ENCODE measurements at regions not wholly inside any gene's neighbourhood (a gene's known extent, or its start where the extent isn't known, plus 50 kb on each side); places are given as distances from the start of the nearest gene placed in this dataset.

- no peak for TF ChIP-seq CTCF (IDR thresholded peaks at IDR 0.05; ENCODE audit: borderline replicate concordance)
Measured at GRCh38 chr17:54426296-54426886, 474.3 kb upstream of the TOM1L1 start.

DNA sequence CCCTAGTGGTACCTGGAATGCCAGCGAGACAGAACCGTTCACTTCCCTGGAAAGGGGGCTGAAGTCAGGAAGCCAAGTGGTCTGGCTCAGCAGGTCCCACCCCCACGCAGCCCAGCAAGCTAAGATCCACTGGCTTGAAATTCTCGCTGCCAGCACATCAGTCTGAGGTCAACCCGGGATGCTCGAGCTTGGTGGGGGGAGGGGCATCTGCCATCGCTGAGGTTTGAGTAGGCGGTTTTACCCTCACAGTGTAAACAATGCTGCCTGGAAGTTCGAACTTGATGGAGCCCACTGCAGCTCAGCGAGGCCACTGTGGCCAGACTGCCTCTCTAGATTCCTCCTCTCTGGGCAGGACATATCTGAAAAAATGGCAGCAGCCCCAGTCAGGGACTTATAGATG lies 464.7 kb upstream of the TOM1L1 start:
- no peak overlapping the region for H3K4me3 ChIP-seq
- no peaks in the 10 kb centered on the region for H3K4me1 ChIP-seq
- intact Hi-C loops (cut with micrococcal nuclease) = no loop called here
- H3K9me3 ChIP-seq (replicated peaks) = peaks cover 7% of the 10 kb centered on the region
- H3K36me3 ChIP-seq = no peaks in the 10 kb centered on the region
- TF ChIP-seq CTCF (IDR thresholded peaks at IDR 0.05; ENCODE audit: borderline replicate concordance) = no peak
- peaks cover 4% of the 10 kb centered on the region for H3K27me3 ChIP-seq (ENCODE audit: low read depth)
- no peak overlapping the region for H3K27ac ChIP-seq (replicated peaks)
- DNase-seq = no peak

More at GRCh38 chr17:54426296-54426886, 474.3 kb upstream of the TOM1L1 start:
- DNase-seq = no peak
- Histone ChIP-seq H3K4me3 (no peak overlapping the region), H3K36me3 (no peaks in the 10 kb centered on the region), H3K9me3 (replicated peaks) (peaks cover 18% of the 10 kb centered on the region), H3K27me3 (ENCODE audit: low read depth) (no peaks in the 10 kb centered on the region), H3K4me1 (no peaks in the 10 kb centered on the region), H3K27ac (replicated peaks) (no peak overlapping the region)
- intact Hi-C loops (cut with micrococcal nuclease) = no loop called here

DNA sequence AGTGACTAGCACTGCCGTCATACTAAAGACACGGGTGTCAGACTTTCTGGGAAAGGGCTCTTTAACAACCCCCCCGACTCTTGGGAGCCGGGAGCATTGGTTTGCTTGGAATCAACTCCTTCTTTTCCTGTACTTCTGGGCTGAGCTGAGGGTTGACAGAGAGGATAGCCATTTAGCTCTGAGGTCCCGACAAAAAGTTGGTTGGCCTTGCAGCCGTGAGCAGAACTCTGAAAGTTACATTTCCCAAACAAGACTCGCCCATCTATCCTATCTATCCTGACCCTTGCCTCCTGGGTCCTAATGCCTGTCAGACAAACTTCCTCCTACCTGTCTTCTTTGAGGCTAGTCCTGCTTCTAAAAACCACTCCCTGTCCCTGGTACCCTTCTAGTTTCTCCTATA lies 460.8 kb upstream of the TOM1L1 start:
- no peak for TF ChIP-seq CTCF (IDR thresholded peaks at IDR 0.05; ENCODE audit: borderline replicate concordance)
- DNase-seq = no peak
- intact Hi-C loops (cut with micrococcal nuclease) = no loop called here

DNA sequence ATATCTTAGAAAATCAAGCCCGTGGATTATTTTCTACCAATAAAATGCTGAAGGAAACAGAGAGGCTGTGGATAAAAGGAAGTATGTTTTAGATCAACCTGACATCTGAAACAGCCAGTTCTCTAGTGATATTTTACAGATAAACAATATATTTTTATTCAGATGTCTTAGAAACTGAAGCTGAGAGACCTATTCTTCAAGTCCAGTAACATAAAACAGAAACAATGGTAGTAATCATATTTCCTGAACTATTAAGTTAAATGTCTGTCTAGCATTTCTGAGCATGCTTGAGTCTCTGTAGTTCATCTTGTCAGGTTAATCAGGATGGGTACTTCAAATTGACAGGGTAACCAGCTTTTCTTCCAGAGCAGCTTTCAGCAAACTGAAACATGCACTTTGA lies 449.6 kb upstream of the TOM1L1 start:
- no peak for TF ChIP-seq CTCF (IDR thresholded peaks at IDR 0.05; ENCODE audit: borderline replicate concordance)
- intact Hi-C loops (cut with micrococcal nuclease) = no loop called here

More for the DNA sequence above, 460.8 kb upstream of the TOM1L1 start:
- Histone ChIP-seq H3K36me3 (no peaks in the 10 kb centered on the region), H3K9me3 (replicated peaks) (peaks cover 7% of the 10 kb centered on the region), H3K4me3 (no peak overlapping the region), H3K27ac (replicated peaks) (no peak overlapping the region), H3K4me1 (no peaks in the 10 kb centered on the region), H3K27me3 (ENCODE audit: low read depth) (peaks cover 4% of the 10 kb centered on the region)

DNA sequence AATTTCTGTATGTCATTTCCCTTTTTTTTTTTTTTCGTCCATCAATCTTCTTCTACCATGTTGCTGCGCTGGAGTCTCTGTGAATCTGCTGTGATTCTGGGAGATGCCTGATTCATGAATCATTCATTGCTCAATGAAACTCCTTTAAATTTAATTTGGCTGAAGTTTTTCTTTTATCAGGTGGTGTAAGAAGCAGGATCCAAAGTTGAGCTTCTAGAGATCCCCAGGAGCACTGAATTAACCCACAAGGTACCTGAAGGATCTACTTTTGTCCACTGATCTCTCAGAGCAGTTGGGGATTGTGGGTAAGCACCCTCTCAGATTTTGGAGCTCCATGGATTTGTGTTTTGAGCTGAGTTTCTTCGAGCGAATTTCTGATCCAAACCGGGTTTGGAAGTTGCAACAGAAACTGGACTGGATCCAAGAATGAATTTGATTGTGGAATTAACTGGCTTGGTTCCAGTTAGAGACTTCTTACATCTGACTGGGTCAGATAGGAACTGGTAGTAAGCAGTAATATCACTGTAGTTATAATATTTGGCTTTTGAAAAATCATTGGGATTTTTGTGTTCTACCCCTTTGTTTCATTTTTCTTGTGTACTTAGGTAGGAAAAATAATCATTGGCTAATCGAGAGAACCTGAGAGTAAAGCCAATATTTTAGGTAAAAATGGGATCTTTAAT lies 447.8 kb upstream of the TOM1L1 start:
- H3K4me3 ChIP-seq = no peak overlapping the region
- no peak for TF ChIP-seq CTCF (IDR thresholded peaks at IDR 0.05; ENCODE audit: borderline replicate concordance)
- no peak overlapping the region for H3K27ac ChIP-seq (replicated peaks)
- no peaks in the 10 kb centered on the region for H3K36me3 ChIP-seq
- H3K27me3 ChIP-seq (ENCODE audit: low read depth) = no peaks in the 10 kb centered on the region
- H3K9me3 ChIP-seq (replicated peaks) = peaks cover 54% of the 10 kb centered on the region
- intact Hi-C loops (cut with micrococcal nuclease) = no loop called here
- H3K4me1 ChIP-seq = no peaks in the 10 kb centered on the region
- DNase-seq = no peak

More for the DNA sequence above, 449.6 kb upstream of the TOM1L1 start:
- H3K4me3 ChIP-seq = no peak overlapping the region
- peaks cover 37% of the 10 kb centered on the region for H3K9me3 ChIP-seq (replicated peaks)
- no peaks in the 10 kb centered on the region for H3K36me3 ChIP-seq
- H3K4me1 ChIP-seq = no peaks in the 10 kb centered on the region
- no peaks in the 10 kb centered on the region for H3K27me3 ChIP-seq (ENCODE audit: low read depth)
- DNase-seq = no peak
- H3K27ac ChIP-seq (replicated peaks) = no peak overlapping the region
